Immature natural killer cell (primary cell): ENCODE measurements at regions not wholly inside any gene's neighbourhood (a gene's known extent, or its start where the extent isn't known, plus 50 kb on each side); places are given as distances from the start of the nearest gene placed in this dataset.
A peak's percentile ranks its signal among the peaks of the same experiment; 100 is the strongest.
"Not testable (repeated sequence)": the region's sequence is repeated elsewhere in the genome, so short reads cannot be mapped to it uniquely, and the experiment has no call there.

Experiments
- DNase-seq, 3 donors: peaks; one replicate each; pipeline ENCODE4 v3.0.0; 2022; ENCODE audit warnings: mixed read lengths in 1 of 3
- H3K27ac Mint-ChIP-seq, 6 donors: one replicate each; pipeline ENCODE4 v1.8.0; 2020; ENCODE audit warnings: mixed read lengths in 6 of 6, mild to moderate bottlenecking in 5 of 6, inconsistent platforms in 4 of 6, moderate library complexity in 3 of 6
- H3K27me3 Mint-ChIP-seq, 3 donors: one replicate each; pipeline ENCODE4 v1.8.0; 2020 to 2021; ENCODE audit warnings: low read depth in 3 of 3, mild to moderate bottlenecking in 3 of 3, mixed read lengths in 3 of 3, moderate library complexity in 3 of 3, inconsistent platforms in 1 of 3
- H3K36me3 Mint-ChIP-seq, 3 donors: one replicate each; pipeline ENCODE4 v1.8.0; 2020; ENCODE audit warnings: mixed read lengths in 3 of 3, inconsistent platforms in 2 of 3, mild to moderate bottlenecking in 2 of 3
- H3K4me1 Mint-ChIP-seq, 2 donors: one replicate each; pipeline ENCODE4 v1.8.0; 2020; ENCODE audit warnings: inconsistent platforms in 2 of 2, mild to moderate bottlenecking in 2 of 2, mixed read lengths in 2 of 2, moderate library complexity in 1 of 2
- H3K4me3 Mint-ChIP-seq, 5 donors: one replicate each; pipeline ENCODE4 v1.8.0; 2020; ENCODE audit warnings: mild to moderate bottlenecking in 5 of 5, mixed read lengths in 5 of 5, inconsistent platforms in 3 of 5, moderate library complexity in 3 of 5
- H3K9me3 Mint-ChIP-seq, 6 donors: one replicate each; pipeline ENCODE4 v1.8.0; 2020; ENCODE audit warnings: mild to moderate bottlenecking in 6 of 6, mixed read lengths in 6 of 6, inconsistent platforms in 4 of 6, moderate library complexity in 3 of 6

- not testable (repeated sequence) for H3K27ac Mint-ChIP-seq, H3K4me1 Mint-ChIP-seq, H3K4me3 Mint-ChIP-seq, H3K36me3 Mint-ChIP-seq, H3K27me3 Mint-ChIP-seq, DNase-seq
- peaks cover 0 to 54% (median 5%) of the 10 kb centered on the region in 6 donors for H3K9me3 Mint-ChIP-seq
These were observed 1093.1 kb upstream of the DEFB115 start for GRCh38 chr20:30164389-30164788.

DNA sequence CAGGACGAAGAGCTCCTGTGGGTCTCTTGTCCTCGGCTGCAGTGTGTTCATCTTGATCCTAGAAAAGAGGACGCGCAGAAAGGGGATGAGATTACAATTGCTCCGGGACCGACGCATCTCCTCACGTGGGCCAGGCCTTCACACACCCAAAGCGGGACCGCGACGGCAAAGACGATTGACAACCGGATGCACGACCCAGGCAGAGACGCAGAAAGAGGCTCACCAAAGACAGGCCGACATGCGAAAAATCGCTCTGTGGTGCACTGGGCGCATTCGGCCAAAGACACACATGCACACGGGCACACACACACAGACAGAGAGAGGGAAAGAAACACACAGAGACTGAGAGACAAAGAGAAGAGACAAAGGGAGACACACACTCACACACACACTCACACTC lies 1089.9 kb upstream of the DEFB115 start:
- DNase-seq = no peak
- peaks cover 0 to 4% (median 3%) of the 10 kb centered on the region in 3 donors for H3K36me3 Mint-ChIP-seq
- peak overlapping the region in 1 of 5 donors; percentile 37 for H3K4me3 Mint-ChIP-seq
- H3K4me1 Mint-ChIP-seq = no peaks in the 10 kb centered on the region
- H3K27ac Mint-ChIP-seq = peak overlapping the region in 1 of 6 donors; percentile 76
- peaks cover 0 to 2% (median 0%) of the 10 kb centered on the region in 3 donors for H3K27me3 Mint-ChIP-seq
- H3K9me3 Mint-ChIP-seq = peaks cover 0 to 51% (median 6%) of the 10 kb centered on the region in 6 donors

DNA sequence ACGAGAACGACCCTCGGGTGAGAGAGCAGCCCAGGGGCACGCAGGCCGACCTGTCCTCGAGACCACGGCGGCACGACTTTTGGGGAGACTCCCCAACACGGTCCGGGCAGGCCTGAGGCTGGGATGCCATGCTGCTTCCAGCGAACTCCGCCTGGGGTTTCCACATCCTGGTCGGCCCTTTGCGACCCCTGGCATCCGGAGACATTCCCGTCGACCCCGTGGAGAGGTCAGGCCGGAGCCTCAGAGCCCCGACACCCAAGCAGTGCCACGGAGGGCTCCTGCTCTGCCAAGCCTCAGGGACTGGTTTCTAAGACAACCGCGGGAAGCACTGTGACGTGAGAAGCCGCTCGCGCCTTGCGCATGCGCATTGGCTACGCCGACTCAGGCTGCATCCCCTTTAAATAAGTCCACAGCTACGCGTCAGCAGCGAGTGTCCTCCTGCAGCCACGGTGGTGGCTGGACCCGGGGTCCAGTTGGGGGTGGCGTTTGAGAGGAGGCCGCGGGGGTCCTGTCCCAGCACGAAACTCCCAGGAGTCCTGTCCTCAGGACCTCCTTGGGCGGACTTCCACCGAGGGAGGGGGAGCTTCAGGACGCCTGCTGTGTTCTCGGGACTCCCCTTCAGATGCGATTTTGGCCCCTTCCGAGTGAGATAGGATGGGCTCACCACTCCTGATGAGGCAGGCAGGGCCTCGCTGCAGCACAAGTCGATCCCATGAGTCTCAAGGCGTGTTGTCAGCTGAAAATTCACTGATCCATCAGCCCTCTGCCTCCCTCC lies 1089.3 kb upstream of the DEFB115 start:
- peaks cover 0 to 2% (median 0%) of the 10 kb centered on the region in 3 donors for H3K27me3 Mint-ChIP-seq
- no peak overlapping the region for H3K27ac Mint-ChIP-seq
- H3K4me3 Mint-ChIP-seq = peak overlapping the region in 1 of 5 donors; percentile 46
- DNase-seq = peak in 2 of 3 donors; percentile 6 to 35
- no peaks in the 10 kb centered on the region for H3K4me1 Mint-ChIP-seq
- peaks cover 0 to 4% (median 3%) of the 10 kb centered on the region in 3 donors for H3K36me3 Mint-ChIP-seq
- H3K9me3 Mint-ChIP-seq = peaks cover under 1 to 51% (median 7%) of the 10 kb centered on the region in 6 donors

DNA sequence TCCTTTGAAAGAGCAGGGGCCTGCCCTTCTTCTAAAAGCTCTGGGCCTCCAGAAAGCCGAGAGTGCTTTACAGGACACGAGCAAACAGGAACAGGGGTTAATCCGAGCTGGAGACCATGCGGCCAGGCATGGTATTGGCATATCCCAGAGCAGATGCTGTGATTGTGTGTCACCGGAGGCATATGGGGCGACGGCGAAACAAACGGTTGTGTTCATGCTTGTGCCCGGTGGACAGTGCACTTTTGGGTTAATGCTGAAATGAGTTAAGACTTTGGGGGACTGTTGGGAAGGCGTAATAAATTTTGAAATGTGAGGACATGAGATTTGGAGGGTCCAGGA lies 1088.7 kb upstream of the DEFB115 start:
- Mint-ChIP-seq H3K27me3 (peaks cover 0 to 2% (median 0%) of the 10 kb centered on the region in 3 donors), H3K36me3 (peaks cover 0 to 5% (median 3%) of the 10 kb centered on the region in 3 donors), H3K9me3 (peaks cover 2 to 53% (median 10%) of the 10 kb centered on the region in 6 donors), H3K4me3 (no peak overlapping the region), H3K27ac (no peak overlapping the region), H3K4me1 (peaks cover 0 to 2% of the 10 kb centered on the region in 2 donors)
- no peak for DNase-seq

DNA sequence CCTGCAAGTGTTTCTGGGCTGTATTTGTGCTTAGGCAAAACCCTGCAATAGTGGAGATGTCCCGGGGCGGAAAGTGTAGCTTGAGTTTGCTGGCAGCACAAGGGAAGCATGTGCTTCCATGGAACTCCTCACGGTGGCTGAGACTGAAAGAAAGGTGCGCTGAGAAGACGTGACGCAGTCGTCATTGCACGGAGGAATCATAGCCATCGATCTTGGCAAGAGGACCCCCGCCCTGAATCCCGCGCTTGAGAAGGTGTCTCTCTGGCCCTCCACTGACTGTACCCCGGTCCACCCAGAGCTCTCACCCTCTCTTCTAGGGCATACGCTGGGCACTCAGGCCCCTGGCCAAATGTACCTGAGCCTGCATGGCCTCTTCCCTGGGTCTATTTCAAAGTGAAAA lies 1081.8 kb upstream of the DEFB115 start:
- Mint-ChIP-seq H3K9me3 (peaks cover 2 to 49% (median 7%) of the 10 kb centered on the region in 6 donors), H3K27ac (no peak overlapping the region)
- DNase-seq = no peak

GRCh38 chr20:30183124-30183523 lies 1074.3 kb upstream of the DEFB115 start:
- H3K9me3 Mint-ChIP-seq = peaks cover 0 to 58% (median 2%) of the 10 kb centered on the region in 6 donors
- H3K4me1 Mint-ChIP-seq, H3K4me3 Mint-ChIP-seq, H3K36me3 Mint-ChIP-seq, H3K27ac Mint-ChIP-seq, DNase-seq, H3K27me3 Mint-ChIP-seq: not testable (repeated sequence)

More for the DNA sequence above, 1081.8 kb upstream of the DEFB115 start:
- Mint-ChIP-seq H3K4me1 (peaks cover 0 to 9% of the 10 kb centered on the region in 2 donors), H3K27me3 (no peaks in the 10 kb centered on the region), H3K36me3 (peaks cover 0 to 3% (median 0%) of the 10 kb centered on the region in 3 donors), H3K4me3 (no peak overlapping the region)

DNA sequence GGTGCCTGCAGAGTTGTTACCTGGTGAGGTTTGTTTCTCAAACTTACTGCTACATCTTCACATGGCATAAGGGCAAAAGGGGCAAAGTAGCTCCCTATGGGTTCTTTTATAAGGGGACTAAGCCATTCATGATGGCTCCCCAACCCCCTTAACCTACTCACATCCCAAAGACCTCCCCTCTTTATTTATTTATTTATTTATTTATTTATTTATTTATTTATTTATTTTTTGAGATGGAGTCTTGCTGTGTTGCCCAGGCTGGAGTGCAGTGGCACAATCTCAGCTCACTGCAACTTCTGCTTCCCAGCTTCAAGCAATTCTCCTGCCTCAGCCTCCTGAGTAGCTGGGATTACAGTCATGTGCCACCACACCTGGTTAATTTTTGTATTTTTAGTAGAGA lies 1065.7 kb upstream of the DEFB115 start:
- not testable (repeated sequence) for H3K27ac Mint-ChIP-seq, H3K27me3 Mint-ChIP-seq, H3K4me3 Mint-ChIP-seq, H3K36me3 Mint-ChIP-seq, DNase-seq, H3K4me1 Mint-ChIP-seq
- H3K9me3 Mint-ChIP-seq = peaks cover 0 to 46% (median 11%) of the 10 kb centered on the region in 6 donors

- not testable (repeated sequence) for H3K4me3 Mint-ChIP-seq, H3K36me3 Mint-ChIP-seq, H3K27ac Mint-ChIP-seq, H3K27me3 Mint-ChIP-seq, DNase-seq, H3K4me1 Mint-ChIP-seq
- H3K9me3 Mint-ChIP-seq = peaks cover 0 to 16% (median 2%) of the 10 kb centered on the region in 6 donors
These were observed 1023.0 kb upstream of the DEFB115 start for GRCh38 chr20:30234477-30234876.

- not testable (repeated sequence) for H3K36me3 Mint-ChIP-seq, H3K27me3 Mint-ChIP-seq
These were observed 982.4 kb upstream of the DEFB115 start for GRCh38 chr20:30275073-30275472.

GRCh38 chr20:30281584-30282197 lies 975.8 kb upstream of the DEFB115 start:
- H3K27ac Mint-ChIP-seq = peak overlapping the region in 2 of 6 donors; percentile 7 to 32
- peaks cover 28 to 69% of the 10 kb centered on the region in 2 donors for H3K4me1 Mint-ChIP-seq
- H3K9me3 Mint-ChIP-seq = peaks cover 0 to 55% (median 15%) of the 10 kb centered on the region in 6 donors
- peaks cover 0 to 11% (median 0%) of the 10 kb centered on the region in 3 donors for H3K27me3 Mint-ChIP-seq
- DNase-seq = no peak
- H3K36me3 Mint-ChIP-seq = peaks cover 4 to 7% (median 6%) of the 10 kb centered on the region in 3 donors
- H3K4me3 Mint-ChIP-seq = peak overlapping the region in 2 of 5 donors; percentile 38 to 90

More at GRCh38 chr20:30275073-30275472, 982.4 kb upstream of the DEFB115 start:
- not testable (repeated sequence) for H3K4me3 Mint-ChIP-seq, DNase-seq, H3K27ac Mint-ChIP-seq
- H3K9me3 Mint-ChIP-seq = peaks cover 0 to 25% (median 2%) of the 10 kb centered on the region in 6 donors
- peaks cover 10 to 46% of the 10 kb centered on the region in 2 donors for H3K4me1 Mint-ChIP-seq

DNA sequence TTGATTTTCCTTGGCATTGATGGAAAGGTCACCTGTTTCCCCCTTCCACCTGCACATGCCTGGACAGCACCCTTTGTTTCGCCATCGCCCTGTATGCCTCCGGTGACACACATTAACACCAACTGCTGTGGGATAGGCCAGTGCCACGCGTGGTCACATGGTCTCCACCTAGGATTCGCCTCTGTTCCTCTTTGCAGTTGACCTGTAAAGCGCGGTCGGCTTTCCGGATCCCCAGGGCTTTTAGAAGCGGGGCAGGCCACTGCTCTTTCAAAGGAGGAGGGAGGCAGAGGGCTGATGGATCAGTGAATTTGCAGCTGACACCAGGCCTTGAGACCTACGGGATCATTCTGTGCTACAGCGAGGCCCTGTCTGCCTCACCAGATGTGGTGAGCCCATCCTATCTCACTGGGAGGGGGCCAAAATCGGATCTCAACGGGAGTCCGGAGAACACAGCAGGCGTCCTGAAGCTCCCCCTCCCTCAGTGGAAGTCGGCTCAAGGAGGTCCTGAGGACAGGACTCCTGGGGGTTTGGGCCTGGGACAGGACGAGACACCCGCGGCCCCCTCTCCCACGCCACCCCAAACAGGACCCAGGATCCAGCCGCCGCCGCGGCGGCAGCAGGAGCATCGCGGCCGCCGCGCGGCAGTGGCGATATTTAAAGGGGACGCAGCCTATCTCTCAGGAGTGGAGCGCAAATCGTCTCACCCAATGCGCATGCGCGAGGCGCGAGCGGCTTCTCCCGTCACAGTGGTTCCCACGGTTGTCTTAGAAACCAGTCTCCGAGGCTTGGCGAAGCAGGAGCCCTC lies 973.8 kb upstream of the DEFB115 start:
- H3K36me3 Mint-ChIP-seq = not testable (repeated sequence)
- peaks cover 18 to 65% of the 10 kb centered on the region in 2 donors for H3K4me1 Mint-ChIP-seq
- peaks cover 0 to 67% (median 16%) of the 10 kb centered on the region in 6 donors for H3K9me3 Mint-ChIP-seq
- H3K27ac Mint-ChIP-seq = peak overlapping the region in 4 of 6 donors; percentile 57 to 91 (median 80)
- H3K4me3 Mint-ChIP-seq = peak overlapping the region in 4 of 5 donors; percentile 77 to 90 (median 86)
- H3K27me3 Mint-ChIP-seq = peaks cover 0 to 11% (median 0%) of the 10 kb centered on the region in 3 donors
- DNase-seq = peak in 2 of 3 donors; percentile 81 to 84

- Mint-ChIP-seq H3K9me3 (peaks cover 0 to 74% (median 17%) of the 10 kb centered on the region in 6 donors), H3K36me3 (peaks cover 4 to 7% (median 6%) of the 10 kb centered on the region in 3 donors), H3K27ac (peak overlapping the region in 4 of 6 donors; percentile 57 to 91 (median 80)), H3K27me3 (peaks cover 0 to 11% (median 4%) of the 10 kb centered on the region in 3 donors), H3K4me3 (peak overlapping the region in 4 of 5 donors; percentile 77 to 90 (median 86)), H3K4me1 (peaks cover 24 to 65% of the 10 kb centered on the region in 2 donors)
- DNase-seq = no peak
These were observed 973.1 kb upstream of the DEFB115 start for GRCh38 chr20:30284281-30284905.

GRCh38 chr20:30285677-30286076 lies 971.8 kb upstream of the DEFB115 start:
- Mint-ChIP-seq H3K27me3 (peaks cover 0 to 9% (median 8%) of the 10 kb centered on the region in 3 donors), H3K4me3 (peak overlapping the region in 3 of 5 donors; percentile 2 to 34 (median 26)), H3K36me3 (peaks cover 4 to 7% (median 6%) of the 10 kb centered on the region in 3 donors), H3K9me3 (peaks cover 0 to 76% (median 20%) of the 10 kb centered on the region in 6 donors), H3K27ac (peak overlapping the region in 3 of 6 donors; percentile 37 to 71 (median 61)), H3K4me1 (peaks cover 26 to 66% of the 10 kb centered on the region in 2 donors)
- DNase-seq = no peak
